ENCODE measurements at regions not wholly inside any gene's neighbourhood (a gene's known extent, or its start where the extent isn't known, plus 50 kb on each side); places are given as distances from the start of the nearest gene placed in this dataset.

DNA sequence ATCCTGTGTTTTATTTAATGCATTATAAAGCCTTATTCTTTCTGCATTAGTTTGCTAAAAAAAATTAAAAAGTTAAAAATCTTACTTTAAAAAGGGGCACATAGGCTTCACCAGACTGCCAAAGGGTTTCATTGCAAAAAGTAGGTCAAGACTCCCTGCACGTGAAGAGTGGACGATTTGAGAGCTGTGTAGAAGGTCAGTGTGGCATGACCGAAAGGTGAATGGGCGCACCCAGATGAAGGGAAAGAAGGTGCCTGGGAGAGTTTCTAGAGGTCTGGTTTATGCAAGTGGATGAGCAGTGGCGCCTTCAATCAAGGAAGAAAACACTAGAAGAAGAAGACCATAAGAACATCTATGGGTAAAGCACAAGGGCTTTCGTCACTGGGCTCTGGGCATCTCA, 111.0 kb downstream of the SP3 start:
- POLR2A ChIA-PET, result no interaction called here
- no peak overlapping the region for H3K4me2 ChIP-seq
- peaks cover 9% of the 10 kb centered on the region; the same call in 1 of the 3 replicates for H3K4me1 ChIP-seq
- CTCF ChIA-PET, result interaction anchor here (1.0 kb wide), 1 partner anchor 8 kb away, joined by 3 read pairs; no protein-coding TSS in a partner anchor
- DNase-seq (ENCODE audit: low read depth in 1 of 2, low spot score in 1 of 2), result no peak
- 88% methylated on average over 6 of the region's 6 CpGs for WGBS (ENCODE audit: missing lambda C conversion rate)
- H3K27ac ChIP-seq, result no peak overlapping the region
- ATAC-seq, result no peak
- no peak for FAIRE-seq
- H3K9me3 ChIP-seq, result no peaks in the 10 kb centered on the region
- TF ChIP-seq MYC (IDR thresholded peaks at IDR 0.05; ENCODE audit: borderline replicate concordance, low read length) (no peak), KDM5A (IDR thresholded peaks at IDR 0.05) (no peak), CEBPB (IDR thresholded peaks at IDR 0.05) (no peak), MAZ (IDR thresholded peaks at IDR 0.05; ENCODE audit: borderline replicate concordance, low read depth, low read length) (no peak), CBX2 (IDR thresholded peaks at IDR 0.05; ENCODE audit: borderline replicate concordance, low read depth) (no peak), ESRRA (IDR thresholded peaks at IDR 0.05; ENCODE audit: borderline replicate concordance, low read length) (no peak), HEYL (CRISPR knock-in tag; IDR thresholded peaks at IDR 0.05) (no peak), TP53 (CRISPR knock-in tag; IDR thresholded peaks at IDR 0.05) (no peak), POLR2A (IDR thresholded peaks at IDR 0.05; ENCODE audit: low read length) (no peak), RNF2 (IDR thresholded peaks at IDR 0.05; ENCODE audit: borderline replicate concordance, low read depth) (no peak)
- H3K4me3 ChIP-seq, result no peak overlapping the region

DNA sequence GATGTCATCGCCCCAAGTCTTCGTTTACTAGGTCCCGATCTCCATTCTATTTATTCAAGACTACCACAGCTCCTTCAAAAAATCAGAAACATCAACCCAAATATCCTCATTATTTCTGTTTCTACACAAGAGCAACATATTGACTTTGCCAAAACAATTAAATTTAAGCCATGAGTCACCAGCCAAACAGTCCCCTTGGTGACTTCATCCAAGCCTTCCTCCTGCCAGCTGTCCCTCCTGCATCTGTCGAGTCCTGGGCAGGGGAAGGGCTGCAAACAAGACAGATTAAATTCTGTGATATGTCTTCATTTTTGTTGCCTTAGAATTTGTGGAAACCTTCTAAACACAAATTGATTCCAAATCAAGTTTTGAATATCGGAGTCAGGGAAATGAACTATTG, 110.3 kb downstream of the SP3 start:
- H3K4me3 ChIP-seq, result no peak overlapping the region
- CTCF ChIA-PET, result no interaction called here
- FAIRE-seq, result no peak
- POLR2A ChIA-PET, result no interaction called here
- H3K4me2 ChIP-seq, result no peak overlapping the region
- no peak overlapping the region for H3K27ac ChIP-seq
- no peaks in the 10 kb centered on the region for H3K9me3 ChIP-seq
- H3K4me1 ChIP-seq, result peaks cover 9% of the 10 kb centered on the region; the same call in 1 of the 3 replicates
- no peak for ATAC-seq
- 74% methylated on average over 5 of the region's 5 CpGs for WGBS (ENCODE audit: missing lambda C conversion rate)
- no peak for TF ChIP-seq SMC3 (IDR thresholded peaks at IDR 0.05)
- TF ChIP-seq GATA3 (IDR thresholded peaks at IDR 0.05; ENCODE audit: borderline replicate concordance), result no peak
- 0 out of 2 replicates have a peak, but pooled peaks have one; percentile 15 for TF ChIP-seq JUNB (IDR thresholded peaks at IDR 0.05)
- peak in 1 of 2 experiments; percentile 9 for DNase-seq (ENCODE audit: low read depth in 1 of 2, low spot score in 1 of 2)

DNA sequence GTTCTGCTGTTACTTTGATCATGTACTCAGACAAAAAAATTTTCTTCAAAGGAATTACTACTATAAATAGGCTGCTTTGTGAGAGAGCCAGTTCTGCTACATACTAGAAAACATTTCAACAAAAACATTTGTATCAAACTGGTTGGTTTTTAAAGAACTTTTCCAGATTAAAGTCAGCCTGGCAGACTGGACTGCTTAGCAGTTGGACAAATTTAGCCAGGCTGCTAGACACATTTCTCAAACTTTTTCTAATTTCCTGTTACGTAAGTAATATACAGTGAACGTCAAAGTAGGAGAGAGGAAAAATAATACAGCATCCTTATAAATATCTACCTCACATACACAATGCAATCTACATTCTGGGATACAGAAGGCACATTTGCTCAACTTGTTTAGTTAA, 109.5 kb downstream of the SP3 start:
- Histone ChIP-seq H3K4me3 (no peak overlapping the region), H3K4me2 (no peak overlapping the region), H3K27ac (no peak overlapping the region), H3K4me1 (peaks cover 9% of the 10 kb centered on the region; the same call in 1 of the 3 replicates), H3K9me3 (no peaks in the 10 kb centered on the region)
- DNase-seq (ENCODE audit: low read depth in 1 of 2, low spot score in 1 of 2), result no peak
- ChIA-PET CTCF (no interaction called here), POLR2A (no interaction called here)
- 81% methylated on average over 2 of the region's 2 CpGs for WGBS (ENCODE audit: missing lambda C conversion rate)
- TF ChIP-seq, protein P1, sequence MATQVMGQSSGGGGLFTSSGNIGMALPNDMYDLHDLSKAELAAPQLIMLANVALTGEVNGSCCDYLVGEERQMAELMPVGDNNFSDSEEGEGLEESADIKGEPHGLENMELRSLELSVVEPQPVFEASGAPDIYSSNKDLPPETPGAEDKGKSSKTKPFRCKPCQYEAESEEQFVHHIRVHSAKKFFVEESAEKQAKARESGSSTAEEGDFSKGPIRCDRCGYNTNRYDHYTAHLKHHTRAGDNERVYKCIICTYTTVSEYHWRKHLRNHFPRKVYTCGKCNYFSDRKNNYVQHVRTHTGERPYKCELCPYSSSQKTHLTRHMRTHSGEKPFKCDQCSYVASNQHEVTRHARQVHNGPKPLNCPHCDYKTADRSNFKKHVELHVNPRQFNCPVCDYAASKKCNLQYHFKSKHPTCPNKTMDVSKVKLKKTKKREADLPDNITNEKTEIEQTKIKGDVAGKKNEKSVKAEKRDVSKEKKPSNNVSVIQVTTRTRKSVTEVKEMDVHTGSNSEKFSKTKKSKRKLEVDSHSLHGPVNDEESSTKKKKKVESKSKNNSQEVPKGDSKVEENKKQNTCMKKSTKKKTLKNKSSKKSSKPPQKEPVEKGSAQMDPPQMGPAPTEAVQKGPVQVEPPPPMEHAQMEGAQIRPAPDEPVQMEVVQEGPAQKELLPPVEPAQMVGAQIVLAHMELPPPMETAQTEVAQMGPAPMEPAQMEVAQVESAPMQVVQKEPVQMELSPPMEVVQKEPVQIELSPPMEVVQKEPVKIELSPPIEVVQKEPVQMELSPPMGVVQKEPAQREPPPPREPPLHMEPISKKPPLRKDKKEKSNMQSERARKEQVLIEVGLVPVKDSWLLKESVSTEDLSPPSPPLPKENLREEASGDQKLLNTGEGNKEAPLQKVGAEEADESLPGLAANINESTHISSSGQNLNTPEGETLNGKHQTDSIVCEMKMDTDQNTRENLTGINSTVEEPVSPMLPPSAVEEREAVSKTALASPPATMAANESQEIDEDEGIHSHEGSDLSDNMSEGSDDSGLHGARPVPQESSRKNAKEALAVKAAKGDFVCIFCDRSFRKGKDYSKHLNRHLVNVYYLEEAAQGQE (IDR thresholded peaks at IDR 0.05), result no peak
- TF ChIP-seq CHD4 (IDR thresholded peaks at IDR 0.05; ENCODE audit: borderline replicate concordance), result no peak
- no peak for FAIRE-seq
- ATAC-seq, result no peak

Small RNA genes in the stretch of these regions (small RNA-seq; reads per million reads assigned to genes)
- 0 reads per million in 6 experiments for gene AC013410.2

All from A549 (cell line).